Common myeloid progenitor, CD34-positive (primary cell): ENCODE measurements at regions not wholly inside any gene's neighbourhood (a gene's known extent, or its start where the extent isn't known, plus 50 kb on each side); places are given as distances from the start of the nearest gene placed in this dataset.

Source experiments
- CTCF ChIA-PET: fragments of 350-600 bp; sonication (Branson Sonifier 250); formaldehyde crosslinking; loops from one replicate; lab custom pipeline; 2021; ENCODE audit warnings: antibody characterized with exemption; lab: Charles Lee
- POLR2A ChIA-PET: fragments of 350-600 bp; sonication (Branson Sonifier 250); formaldehyde crosslinking; loops from one replicate; lab custom pipeline; 2021; ENCODE audit warnings: antibody characterized with exemption; lab: Charles Lee
- DNase-seq, 3 donors: peaks; one replicate each; pipeline versions ENCODE4 v3.0.0 to v3.0.0-alpha.2; 2013
- H3K27ac ChIP-seq, 2 experiments: 1 replicate in 1 of 2; 2 replicates in 1 of 2; pipeline ENCODE4 v1.7.0; 2013; ENCODE audit warnings: inconsistent platforms in 2 of 2, low read length in 2 of 2, mild to moderate bottlenecking in 2 of 2, low read depth in 1 of 2, moderate library complexity in 1 of 2; ENCODE audit not compliant: severe bottlenecking in 2 of 2, insufficient read depth in 1 of 2, poor library complexity in 1 of 2
- H3K27me3 ChIP-seq, 5 experiments: replicated peaks in 2 of 5; 1 replicate in 3 of 5; 2 replicates in 2 of 5; pipeline versions ENCODE4 v1.6.1 to v1.7.0; 2013; ENCODE audit warnings: low read length in 4 of 5, mild to moderate bottlenecking in 2 of 5, moderate library complexity in 2 of 5, inconsistent platforms in 1 of 5; ENCODE audit not compliant: insufficient read depth in 5 of 5, control insufficient read depth in 4 of 5
- H3K36me3 ChIP-seq, 4 experiments: 1 replicate in 2 of 4; 2 replicates in 2 of 4; pipeline versions ENCODE4 v1.6.1 to v1.7.0; 2013; ENCODE audit warnings: low read length in 3 of 4, control low read depth in 1 of 4, mild to moderate bottlenecking in 1 of 4; ENCODE audit not compliant: control insufficient read depth in 4 of 4, insufficient read depth in 4 of 4
- H3K4me1 ChIP-seq, 4 experiments: 1 replicate in 3 of 4; 2 replicates in 1 of 4; pipeline versions ENCODE4 v1.6.1 to v1.7.1; 2013; ENCODE audit warnings: low read length in 3 of 4, mild to moderate bottlenecking in 3 of 4, control low read depth in 1 of 4, inconsistent platforms in 1 of 4, moderate library complexity in 1 of 4; ENCODE audit not compliant: control insufficient read depth in 4 of 4, insufficient read depth in 4 of 4; ENCODE audit errors: control extremely low read depth in 1 of 4
- H3K4me3 ChIP-seq, 7 experiments: 1 replicate in 4 of 7; 2 replicates in 3 of 7; pipeline versions ENCODE4 v1.5.1 to v1.7.0; 2013; ENCODE audit warnings: mild to moderate bottlenecking in 7 of 7, low read length in 6 of 7, moderate library complexity in 6 of 7, inconsistent platforms in 2 of 7, low read depth in 2 of 7, control low read depth in 1 of 7; ENCODE audit not compliant: insufficient read depth in 4 of 7, control insufficient read depth in 1 of 7; ENCODE audit errors: extremely low read depth in 1 of 7
- H3K9me3 ChIP-seq, 5 experiments: 1 replicate in 4 of 5; 2 replicates in 1 of 5; pipeline versions ENCODE4 v1.6.1 to v1.7.1; 2013; ENCODE audit warnings: low read length in 4 of 5, mild to moderate bottlenecking in 2 of 5, inconsistent platforms in 1 of 5, low read depth in 1 of 5, moderate library complexity in 1 of 5; ENCODE audit not compliant: control insufficient read depth in 4 of 5, insufficient read depth in 2 of 5; ENCODE audit errors: control extremely low read depth in 1 of 5
- WGBS: methylation state at CpG from one replicate; pipeline ENCODE4 v1.1.5; 2013; ENCODE audit not compliant: insufficient coverage; 5-methylcytosine and 5-hydroxymethylcytosine counted together

DNA sequence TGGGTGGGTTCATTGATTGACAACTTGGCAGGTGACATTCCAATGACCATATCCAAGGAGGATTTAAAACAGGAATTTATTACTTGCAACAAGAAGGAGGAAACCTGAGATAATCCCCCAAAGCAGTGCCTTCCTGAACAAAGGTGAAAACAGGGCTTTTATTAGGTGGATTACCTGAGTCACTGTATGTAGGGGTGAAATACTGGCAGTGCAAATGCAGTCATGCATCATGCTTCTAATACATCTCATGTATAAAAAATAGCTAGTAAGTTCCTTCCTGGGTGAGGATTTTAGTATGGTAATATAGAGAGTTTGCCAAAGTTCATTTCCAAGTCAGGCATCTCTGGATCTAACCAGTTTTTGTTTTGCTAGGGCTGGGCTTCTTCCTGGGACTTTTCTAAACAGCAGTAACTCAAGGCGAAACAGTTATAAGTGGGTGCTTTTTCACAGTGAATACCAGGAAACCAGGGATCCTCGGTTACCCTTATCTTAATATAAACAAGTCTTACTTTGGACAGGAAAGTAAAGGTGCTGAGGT, 583.4 kb upstream of the LRRTM1 start:
- no peaks in the 10 kb centered on the region for H3K9me3 ChIP-seq
- ChIA-PET POLR2A (no interaction called here), CTCF (no interaction called here)
- H3K27ac ChIP-seq: no peak overlapping the region
- H3K4me1 ChIP-seq: no peaks in the 10 kb centered on the region
- no peaks in the 10 kb centered on the region for H3K36me3 ChIP-seq
- H3K4me3 ChIP-seq: no peak overlapping the region
- no CpG with 5 or more reads among the region's 2 CpGs for WGBS
- no peak for DNase-seq
- H3K27me3 ChIP-seq: no peaks in the 10 kb centered on the region

DNA sequence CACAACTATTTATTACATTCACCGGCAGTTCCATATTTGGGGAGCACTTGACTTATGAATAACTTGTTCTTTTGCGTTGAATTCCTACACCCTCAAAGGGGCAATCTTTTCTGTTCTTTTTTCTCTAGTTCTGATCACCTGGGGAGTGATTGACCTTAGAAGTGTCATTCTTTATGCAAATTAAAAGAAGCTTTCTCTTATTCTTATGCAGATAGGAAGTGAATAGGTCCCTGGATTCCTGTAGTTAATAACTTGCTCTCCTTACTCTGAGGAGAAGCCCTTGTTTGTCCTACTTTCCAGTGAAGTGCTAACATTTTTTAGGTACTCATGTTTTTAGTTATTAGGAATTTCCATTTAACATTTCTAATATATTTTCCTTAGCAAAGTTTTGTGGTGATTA, 569.8 kb upstream of the LRRTM1 start:
- H3K36me3 ChIP-seq: no peaks in the 10 kb centered on the region
- no peaks in the 10 kb centered on the region for H3K9me3 ChIP-seq
- no peaks in the 10 kb centered on the region for H3K27me3 ChIP-seq
- no peaks in the 10 kb centered on the region for H3K4me1 ChIP-seq
- no peak for DNase-seq
- H3K4me3 ChIP-seq: no peak overlapping the region
- ChIA-PET POLR2A (no interaction called here), CTCF (no interaction called here)
- no CpG with 5 or more reads among the region's 2 CpGs for WGBS
- no peak overlapping the region for H3K27ac ChIP-seq

DNA sequence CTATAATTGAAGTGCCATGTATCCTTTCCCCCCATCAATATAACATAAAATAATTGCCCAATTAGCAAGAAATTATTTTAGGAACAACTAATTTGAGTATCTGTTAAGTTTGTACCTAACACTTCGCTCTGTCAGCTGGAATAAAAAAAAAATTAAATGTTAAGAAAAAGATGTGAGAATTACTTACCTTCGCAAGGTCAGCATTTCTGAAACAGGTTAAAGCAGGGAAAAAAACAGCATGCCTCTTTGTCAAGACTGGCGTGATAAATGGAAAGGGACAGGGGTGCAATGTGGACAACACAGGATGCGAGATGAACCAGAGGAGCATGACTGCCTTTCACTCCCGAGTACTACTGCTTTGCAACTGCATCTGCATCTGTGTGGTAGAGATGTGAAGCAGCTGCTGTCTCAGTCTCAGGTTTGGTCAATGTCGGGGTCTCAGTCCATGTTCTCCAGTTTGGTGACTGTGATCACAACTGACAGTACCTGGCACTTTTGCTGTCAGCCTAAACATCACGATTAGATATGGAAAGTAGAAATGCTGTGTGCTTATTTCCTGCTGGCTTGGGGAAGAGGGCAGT, 565.4 kb upstream of the LRRTM1 start:
- no peaks in the 10 kb centered on the region for H3K27me3 ChIP-seq
- no peak overlapping the region for H3K4me3 ChIP-seq
- ChIA-PET POLR2A (no interaction called here), CTCF (no interaction called here)
- 98% methylated on average over 5 of the region's 7 CpGs for WGBS
- H3K9me3 ChIP-seq: no peaks in the 10 kb centered on the region
- H3K4me1 ChIP-seq: no peaks in the 10 kb centered on the region
- no peaks in the 10 kb centered on the region for H3K36me3 ChIP-seq
- no peak for DNase-seq
- H3K27ac ChIP-seq: no peak overlapping the region

GRCh38 chr2:80863147-80863714, 558.7 kb upstream of the LRRTM1 start:
- WGBS: 100% methylated on average over 4 of the region's 4 CpGs
- H3K9me3 ChIP-seq: no peaks in the 10 kb centered on the region
- POLR2A ChIA-PET: no interaction called here
- H3K27me3 ChIP-seq: no peaks in the 10 kb centered on the region
- DNase-seq: no peak
- H3K27ac ChIP-seq: no peak overlapping the region
- CTCF ChIA-PET: no interaction called here
- no peaks in the 10 kb centered on the region for H3K4me1 ChIP-seq
- no peaks in the 10 kb centered on the region for H3K36me3 ChIP-seq
- H3K4me3 ChIP-seq: no peak overlapping the region

- H3K4me3 ChIP-seq: no peak overlapping the region
- no peaks in the 10 kb centered on the region for H3K9me3 ChIP-seq
- no peak for DNase-seq
- no peaks in the 10 kb centered on the region for H3K4me1 ChIP-seq
- CTCF ChIA-PET: no interaction called here
- no CpG with 5 or more reads among the region's 1 CpG for WGBS
- POLR2A ChIA-PET: no interaction called here
- no peak overlapping the region for H3K27ac ChIP-seq
- H3K36me3 ChIP-seq: no peaks in the 10 kb centered on the region
- no peaks in the 10 kb centered on the region for H3K27me3 ChIP-seq
These were observed 554.4 kb upstream of the LRRTM1 start for GRCh38 chr2:80858965-80859364.

DNA sequence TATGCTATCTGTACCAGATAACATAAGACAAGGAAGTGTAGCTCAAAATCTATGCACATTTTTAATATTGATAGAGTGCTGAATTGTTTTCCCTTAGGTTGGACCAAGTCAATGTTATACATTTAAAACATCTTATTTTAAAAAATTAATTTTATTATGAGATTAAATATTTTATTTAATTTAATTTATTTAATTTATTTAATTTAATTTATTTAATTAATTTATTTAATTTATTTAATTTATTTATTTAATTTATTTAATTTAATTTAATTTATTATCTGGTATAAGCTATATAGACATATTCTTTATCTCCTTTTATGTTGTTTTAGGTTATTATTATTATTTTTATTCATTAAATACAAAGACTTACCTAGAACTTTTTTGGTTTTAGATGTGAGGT, 551.7 kb upstream of the LRRTM1 start:
- H3K4me1 ChIP-seq: no peaks in the 10 kb centered on the region
- H3K27ac ChIP-seq: no peak overlapping the region
- no peaks in the 10 kb centered on the region for H3K36me3 ChIP-seq
- no peaks in the 10 kb centered on the region for H3K9me3 ChIP-seq
- no peak for DNase-seq
- CTCF ChIA-PET: no interaction called here
- H3K27me3 ChIP-seq: no peaks in the 10 kb centered on the region
- H3K4me3 ChIP-seq: no peak overlapping the region
- POLR2A ChIA-PET: no interaction called here

- no peaks in the 10 kb centered on the region for H3K9me3 ChIP-seq
- H3K36me3 ChIP-seq: no peaks in the 10 kb centered on the region
- H3K27me3 ChIP-seq: no peaks in the 10 kb centered on the region
- CTCF ChIA-PET: no interaction called here
- no peak overlapping the region for H3K4me3 ChIP-seq
- WGBS: 100% methylated on average over 1 of the region's 1 CpG
- DNase-seq: no peak
- no peak overlapping the region for H3K27ac ChIP-seq
- POLR2A ChIA-PET: no interaction called here
- no peaks in the 10 kb centered on the region for H3K4me1 ChIP-seq
These were observed 550.3 kb upstream of the LRRTM1 start for GRCh38 chr2:80854831-80855230.
